ENCODE measurements at regions not wholly inside any gene's neighbourhood (a gene's known extent, or its start where the extent isn't known, plus 50 kb on each side); places are given as distances from the start of the nearest gene placed in this dataset.
"Not testable (repeated sequence)": the region's sequence is repeated elsewhere in the genome, so short reads cannot be mapped to it uniquely, and the experiment has no call there.

DNA sequence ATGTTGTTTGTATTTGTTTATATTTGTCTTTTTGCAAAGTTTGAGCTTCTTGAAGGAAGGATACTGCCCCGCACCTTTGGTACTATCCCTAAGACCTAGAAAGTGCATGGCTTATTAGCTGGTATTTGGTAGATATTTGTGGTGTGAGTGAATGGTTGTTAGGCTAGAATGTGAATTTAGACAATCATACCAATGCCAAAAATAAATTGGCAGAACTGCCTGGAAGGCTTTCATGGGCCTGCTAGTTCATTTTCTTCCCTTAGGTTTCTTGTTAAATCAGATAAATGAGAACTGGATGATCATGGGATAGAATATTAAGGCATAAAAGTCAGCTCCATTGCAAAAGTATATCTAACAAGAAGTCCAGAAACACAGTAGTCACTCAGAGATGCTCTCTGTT is 147.5 kb upstream of the TSLP start:
- no peak for DNase-seq (ENCODE audit: low read depth)

DNA sequence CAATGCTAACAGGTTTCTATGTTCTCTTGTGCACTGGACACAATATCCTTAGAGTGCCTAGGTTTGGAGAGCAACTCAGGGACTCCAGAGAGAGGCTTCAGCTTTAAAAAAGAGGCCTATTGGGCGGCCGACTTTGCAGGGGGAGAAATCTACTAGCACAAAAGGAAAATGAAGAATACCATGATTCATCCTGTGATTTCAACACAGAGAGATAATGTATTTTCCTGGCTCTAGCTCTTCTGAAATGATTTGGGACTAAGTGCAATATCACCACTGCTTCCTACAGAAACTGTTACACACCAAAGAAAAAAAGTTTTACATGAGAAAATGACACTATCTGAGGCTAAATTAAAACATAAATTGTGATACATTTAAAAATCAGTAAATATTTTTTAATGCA is 146.1 kb upstream of the TSLP start:
- DNase-seq (ENCODE audit: low read depth), result no peak

DNA sequence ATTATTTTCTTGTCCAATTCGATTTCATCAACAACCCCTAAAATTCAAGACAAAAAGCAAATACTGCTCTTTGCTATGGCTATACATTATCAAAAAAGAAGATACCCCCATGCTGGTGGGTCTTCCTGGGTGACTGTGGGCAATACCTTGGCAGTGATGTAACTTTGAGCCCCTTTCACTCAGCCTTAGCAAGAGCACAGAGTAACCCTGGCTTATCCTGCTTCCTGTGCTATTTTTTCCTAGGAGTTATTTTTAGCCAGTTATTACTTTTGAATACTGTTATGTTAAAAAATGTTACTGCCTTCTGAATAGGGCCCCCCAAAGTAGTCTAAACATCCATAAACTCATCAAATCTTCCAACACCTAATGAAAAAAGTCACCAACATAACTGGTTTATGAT is 145.6 kb upstream of the TSLP start:
- DNase-seq (ENCODE audit: low read depth), result no peak

DNA sequence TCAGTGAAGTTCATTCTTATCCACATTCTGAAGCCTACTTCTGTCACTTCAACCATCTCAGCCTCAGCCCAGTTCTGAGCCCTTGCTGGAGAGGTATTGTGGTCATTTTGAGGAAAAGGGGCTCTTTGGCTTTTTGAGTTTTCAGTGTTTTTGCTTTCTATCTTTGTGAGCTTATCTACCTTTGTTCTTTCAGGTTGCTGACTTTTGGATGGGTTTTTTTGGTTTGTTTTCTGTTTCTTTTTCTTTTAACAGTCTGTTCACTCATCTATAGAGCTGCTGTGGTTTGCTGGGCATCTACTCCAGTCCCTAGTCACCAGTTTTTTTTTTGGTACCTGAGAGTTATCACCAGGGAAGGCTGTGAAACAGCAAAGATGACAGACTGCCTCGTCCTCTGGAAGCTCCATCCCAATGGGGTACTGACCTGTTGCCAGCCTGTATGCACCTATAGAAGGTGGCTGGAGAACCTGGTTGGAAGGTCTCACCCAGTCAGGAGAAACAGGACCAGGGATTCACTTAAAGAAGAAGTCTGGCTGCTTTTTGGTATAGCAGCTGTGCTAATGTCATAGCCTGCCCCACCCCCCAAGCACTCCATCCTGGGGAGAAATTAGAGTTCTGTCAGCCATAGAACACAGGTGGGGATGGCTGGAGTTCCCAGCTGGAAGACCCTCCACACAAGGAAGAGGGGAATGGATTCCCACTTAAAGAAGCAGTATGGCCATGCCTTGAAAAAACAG is 138.6 kb upstream of the TSLP start:
- DNase-seq (ENCODE audit: low read depth), result no peak

GRCh38 chr5:110940136-110940535 is 131.4 kb upstream of the TSLP start:
- DNase-seq (ENCODE audit: low read depth), result no peak

GRCh38 chr5:110945874-110946436 is 125.6 kb upstream of the TSLP start:
- no peak for DNase-seq (ENCODE audit: low read depth)

- no peak for DNase-seq (ENCODE audit: low read depth)
Observed at GRCh38 chr5:110951373-110951791, 120.1 kb upstream of the TSLP start.

GRCh38 chr5:110956280-110956912 is 115.1 kb upstream of the TSLP start:
- DNase-seq (ENCODE audit: low read depth), result no peak

DNA sequence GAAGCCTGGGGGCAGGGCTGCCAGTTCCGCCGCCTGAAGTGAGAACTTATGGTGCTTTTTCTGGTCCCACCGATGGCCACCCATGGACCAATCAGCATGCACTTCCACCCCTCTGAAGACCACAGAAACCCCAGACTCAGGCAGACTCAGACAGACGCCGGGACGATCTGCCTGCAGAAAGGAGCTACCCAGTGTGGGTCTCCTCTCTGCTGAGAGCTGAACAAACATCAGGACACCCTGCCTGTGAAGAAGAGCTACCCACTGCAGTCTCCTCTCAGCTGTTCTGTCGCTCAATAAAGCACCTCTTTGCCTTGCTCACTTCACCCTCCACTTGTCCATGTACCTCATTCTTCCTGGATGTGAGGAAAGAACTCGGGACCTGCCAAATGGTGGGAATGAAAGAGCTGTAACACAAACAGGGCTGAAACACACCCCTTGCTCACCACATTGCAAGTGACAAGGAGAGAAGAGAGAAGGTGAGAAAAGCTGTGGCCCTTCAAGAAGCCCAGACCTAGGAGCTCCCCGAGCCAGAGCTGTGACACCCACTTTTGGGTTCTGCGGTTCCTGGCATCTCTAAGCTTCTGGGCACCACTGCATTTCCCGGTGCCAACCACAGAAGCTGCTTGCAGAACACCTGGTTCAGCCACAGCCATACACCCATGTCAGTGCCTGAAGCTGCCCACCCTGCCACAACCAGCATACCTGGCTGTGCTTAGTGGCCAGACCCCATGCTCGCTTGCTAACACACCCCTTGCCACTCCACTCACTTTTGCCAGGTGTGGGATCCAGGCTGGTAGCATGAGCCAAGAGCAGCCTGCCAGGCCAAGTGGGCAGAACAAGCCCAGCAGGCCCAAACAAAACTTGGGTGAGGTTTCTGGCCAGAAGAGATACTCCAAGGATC is 114.3 kb upstream of the TSLP start:
- no peak for DNase-seq (ENCODE audit: low read depth)

GRCh38 chr5:110957934-110958333 is 113.6 kb upstream of the TSLP start:
- DNase-seq (ENCODE audit: low read depth), result peak; percentile 18

GRCh38 chr5:110963495-110963894 is 108.0 kb upstream of the TSLP start:
- peak; percentile 1 for DNase-seq (ENCODE audit: low read depth)

DNA sequence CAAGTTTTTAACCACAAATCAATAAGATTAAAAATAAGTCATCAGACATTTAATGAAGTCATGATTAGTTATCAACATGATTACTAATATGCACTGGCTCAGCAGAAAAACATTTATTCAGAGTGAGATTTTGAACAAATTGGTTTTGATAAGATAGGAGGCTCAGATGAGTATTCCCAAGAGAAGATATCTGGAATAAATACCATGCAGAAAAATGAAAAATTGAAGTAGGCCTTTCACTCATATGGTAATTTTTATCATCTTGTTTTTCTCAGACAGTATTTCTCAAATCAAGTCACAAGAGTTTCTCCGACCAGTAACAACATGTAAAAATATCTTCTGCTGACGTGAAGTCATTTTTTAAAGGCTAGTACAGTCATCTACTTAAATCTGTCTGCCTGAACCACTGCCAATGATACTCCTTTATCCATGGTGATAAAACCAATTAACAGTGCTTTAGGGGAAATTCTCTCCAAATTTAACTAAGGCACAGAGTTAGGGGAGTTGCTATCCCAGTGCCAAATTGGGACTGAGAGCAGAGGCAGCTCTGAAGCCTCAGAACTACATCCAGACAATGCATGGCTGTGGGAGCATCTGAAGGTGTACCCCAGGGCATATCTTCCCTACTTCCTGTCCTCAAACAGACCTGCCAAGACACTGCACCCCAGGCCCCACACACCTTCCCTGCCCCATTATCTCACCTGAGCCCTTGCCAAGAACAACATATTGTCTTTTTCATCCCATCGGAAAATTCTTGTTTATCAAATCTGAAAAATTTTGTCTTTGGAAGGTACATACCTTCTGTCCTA is 105.5 kb upstream of the TSLP start:
- DNase-seq (ENCODE audit: low read depth), result no peak

DNA sequence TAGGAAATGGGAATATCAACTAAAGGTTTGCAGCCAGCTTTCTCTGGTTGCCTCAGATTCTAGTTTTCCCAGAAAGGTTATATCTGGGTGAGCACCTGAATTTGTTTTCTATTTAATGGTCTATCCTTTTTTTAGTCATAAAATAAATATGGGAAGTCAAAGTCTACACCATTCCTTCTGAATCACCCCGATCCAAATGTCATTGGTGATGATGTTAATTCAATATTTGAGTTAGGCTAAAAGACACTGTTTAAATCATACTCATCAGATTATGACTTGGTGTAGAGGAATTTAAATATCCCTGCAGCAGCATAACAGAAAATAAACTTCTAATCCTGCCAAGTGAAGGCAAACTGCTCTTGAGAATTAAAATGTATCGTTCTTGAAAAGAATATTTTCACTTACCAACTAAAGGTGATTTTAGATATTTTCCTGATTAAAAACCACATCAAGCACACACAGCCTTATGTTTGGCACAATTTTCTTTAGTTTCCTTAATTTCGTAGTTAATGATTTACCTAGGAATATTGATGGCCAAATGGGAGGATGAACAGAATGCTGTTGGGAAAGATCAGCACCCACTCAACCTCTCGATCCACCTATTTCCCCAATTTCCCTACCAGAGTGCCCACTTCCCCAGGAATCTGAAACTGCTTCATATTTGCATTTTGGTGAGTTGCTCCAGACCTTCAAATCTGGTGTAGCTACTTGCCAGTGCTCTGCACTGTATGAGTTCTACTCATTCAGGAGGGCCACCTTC is 103.1 kb upstream of the TSLP start:
- DNase-seq (ENCODE audit: low read depth), result no peak

GRCh38 chr5:110969502-110969901 is 102.0 kb upstream of the TSLP start:
- no peak for DNase-seq (ENCODE audit: low read depth)

DNA sequence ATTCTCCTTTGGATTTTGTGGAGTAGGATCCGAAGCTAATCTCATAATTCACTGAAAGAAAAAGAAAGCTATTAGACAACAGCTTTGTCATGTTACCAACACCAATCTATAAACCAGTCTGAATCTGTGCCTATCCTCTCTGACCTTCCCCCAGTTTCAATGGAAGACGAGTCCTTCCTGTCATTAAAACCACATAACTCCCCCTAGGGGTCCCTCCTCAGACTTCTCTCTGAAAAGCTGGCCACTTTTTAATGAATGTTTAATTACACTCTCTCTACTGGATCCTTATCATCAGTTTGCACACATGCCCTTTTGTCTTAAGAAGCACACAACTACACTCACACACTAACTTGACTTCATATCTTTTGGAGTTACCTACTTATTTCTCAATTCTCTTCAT is 98.0 kb upstream of the TSLP start:
- no peak for DNase-seq (ENCODE audit: low read depth)

GRCh38 chr5:110977915-110978314 is 93.6 kb upstream of the TSLP start:
- DNase-seq (ENCODE audit: low read depth), result no peak

DNA sequence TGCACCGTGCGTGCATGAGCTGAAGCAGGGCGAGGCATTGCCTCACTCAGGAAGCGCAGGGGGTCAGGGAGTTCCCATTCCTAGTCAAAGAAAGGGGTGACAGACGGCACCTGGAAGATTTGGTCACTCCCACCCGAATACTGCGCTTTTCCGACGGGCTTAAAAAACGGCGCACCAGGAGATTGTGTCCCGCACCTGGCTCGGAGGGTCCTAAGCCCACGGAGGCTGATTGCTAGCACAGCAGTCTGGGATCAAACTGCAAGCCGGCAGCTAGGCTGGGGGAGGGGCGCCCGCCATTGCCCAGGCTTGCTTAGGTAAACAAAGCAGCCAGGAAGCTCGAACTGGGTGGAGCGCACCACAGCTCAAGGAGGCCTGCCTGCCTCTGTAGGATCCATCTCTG is 85.6 kb upstream of the TSLP start:
- DNase-seq (ENCODE audit: low read depth), result not testable (repeated sequence)

DNA sequence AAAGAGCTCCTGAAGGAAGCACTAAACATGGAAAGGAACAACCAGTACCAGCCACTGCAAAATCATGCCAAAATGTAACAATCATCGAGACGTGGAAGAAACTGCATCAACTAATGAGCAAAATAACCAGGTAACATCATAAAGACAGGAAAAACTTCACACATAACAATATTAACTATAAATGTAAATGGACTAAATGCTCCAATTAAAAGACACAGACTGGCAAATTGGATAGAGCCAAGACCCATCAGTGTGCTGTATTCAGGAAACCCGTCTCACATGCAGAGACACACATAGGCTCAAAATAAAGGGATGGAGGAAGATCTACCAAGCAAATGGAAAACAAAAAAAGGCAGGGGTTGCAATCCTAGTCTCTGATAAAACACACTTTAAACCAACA is 83.9 kb upstream of the TSLP start:
- not testable (repeated sequence) for DNase-seq (ENCODE audit: low read depth)

DNA sequence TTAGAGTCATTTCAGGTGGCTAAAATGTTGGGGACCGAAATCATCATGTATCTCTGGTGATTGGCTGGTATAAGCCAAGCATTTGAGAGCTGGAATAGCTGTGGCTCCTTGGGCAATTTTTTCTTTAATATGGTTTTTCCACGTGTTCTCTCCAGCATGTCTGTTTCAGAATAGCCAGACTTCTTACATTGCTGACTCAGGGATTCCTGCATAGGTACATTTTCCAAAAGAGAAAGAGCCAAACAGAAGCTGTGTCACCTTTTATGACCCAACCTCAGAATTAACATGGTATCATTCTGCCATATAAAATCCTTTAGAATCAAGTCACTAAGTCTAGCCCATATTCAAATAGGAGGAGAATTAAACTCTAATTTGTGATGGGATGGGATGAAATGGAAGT is 74.8 kb upstream of the TSLP start:
- no peak for DNase-seq (ENCODE audit: low read depth)

DNA sequence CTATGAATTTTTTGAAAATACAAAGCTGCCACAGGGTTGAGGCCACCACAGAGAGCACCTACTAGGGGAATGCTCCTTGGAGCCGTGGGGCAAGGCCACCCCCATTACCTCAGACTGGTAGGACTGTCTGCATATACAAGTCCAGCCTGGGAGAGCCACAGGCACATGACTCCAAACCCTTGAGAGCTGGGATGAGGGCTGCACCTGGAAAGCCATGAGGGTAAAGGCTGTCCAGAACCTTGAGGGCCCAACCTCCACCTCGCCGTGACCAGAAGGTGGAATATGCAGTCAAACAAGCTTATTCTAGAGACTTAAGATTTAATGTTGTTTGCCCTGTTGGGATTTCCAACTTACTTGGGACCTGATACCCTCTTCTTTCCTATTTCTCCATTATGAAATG is 69.5 kb upstream of the TSLP start:
- no peak for DNase-seq (ENCODE audit: low read depth)

GRCh38 chr5:111003623-111004022 is 67.9 kb upstream of the TSLP start:
- no peak for DNase-seq (ENCODE audit: low read depth)
